ENCODE measurements at regions not wholly inside any gene's neighbourhood (a gene's known extent, or its start where the extent isn't known, plus 50 kb on each side); places are given as distances from the start of the nearest gene placed in this dataset.
"Not testable (repeated sequence)": the region's sequence is repeated elsewhere in the genome, so short reads cannot be mapped to it uniquely, and the experiment has no call there.

GRCh38 chr2:15681089-15681885, 89.6 kb downstream of the DDX1 start:
- no peak for DNase-seq (ENCODE audit: low read depth)

- no peak for DNase-seq (ENCODE audit: low read depth)
These were observed 90.7 kb downstream of the DDX1 start for GRCh38 chr2:15682354-15682753.

- no peak for DNase-seq (ENCODE audit: low read depth)
These were observed 92.7 kb downstream of the DDX1 start for GRCh38 chr2:15684161-15685039.

GRCh38 chr2:15685143-15685542, 93.5 kb downstream of the DDX1 start:
- no peak for DNase-seq (ENCODE audit: low read depth)

GRCh38 chr2:15686643-15687042, 95.0 kb downstream of the DDX1 start:
- DNase-seq (ENCODE audit: low read depth): no peak

- DNase-seq (ENCODE audit: low read depth): no peak
These were observed 95.6 kb downstream of the DDX1 start for GRCh38 chr2:15687243-15687642.

- DNase-seq (ENCODE audit: low read depth): no peak
These were observed 96.1 kb downstream of the DDX1 start for GRCh38 chr2:15687720-15688119.

- no peak for DNase-seq (ENCODE audit: low read depth)
These were observed 97.4 kb downstream of the DDX1 start for GRCh38 chr2:15688924-15689568.

- no peak for DNase-seq (ENCODE audit: low read depth)
These were observed 98.0 kb downstream of the DDX1 start for GRCh38 chr2:15689654-15690053.

GRCh38 chr2:15691586-15692310, 100.1 kb downstream of the DDX1 start:
- no peak for DNase-seq (ENCODE audit: low read depth)

GRCh38 chr2:15692551-15693377, 101.1 kb downstream of the DDX1 start:
- no peak for DNase-seq (ENCODE audit: low read depth)

GRCh38 chr2:15693382-15693781, 101.7 kb downstream of the DDX1 start:
- no peak for DNase-seq (ENCODE audit: low read depth)

GRCh38 chr2:15693926-15694588, 102.4 kb downstream of the DDX1 start:
- DNase-seq (ENCODE audit: low read depth): no peak

- no peak for DNase-seq (ENCODE audit: low read depth)
These were observed 102.9 kb downstream of the DDX1 start for GRCh38 chr2:15694589-15694986.

GRCh38 chr2:15695582-15696330, 104.1 kb downstream of the DDX1 start:
- no peak for DNase-seq (ENCODE audit: low read depth)

- not testable (repeated sequence) for DNase-seq (ENCODE audit: low read depth)
These were observed 105.0 kb downstream of the DDX1 start for GRCh38 chr2:15696606-15697170.

- no peak for DNase-seq (ENCODE audit: low read depth)
These were observed 108.5 kb downstream of the DDX1 start for GRCh38 chr2:15700131-15700530.

- DNase-seq (ENCODE audit: low read depth): no peak
These were observed 109.1 kb downstream of the DDX1 start for GRCh38 chr2:15700599-15701340.

All from GM04504 (cell line).